GM23338 (cell line): ENCODE measurements at regions not wholly inside any gene's neighbourhood (a gene's known extent, or its start where the extent isn't known, plus 50 kb on each side); places are given as distances from the start of the nearest gene placed in this dataset.

ENCODE experiments used
- EZH2 ChIP-seq: fragments of 200-600 bp; sonication (generic); IDR thresholded peaks from one replicate; pipeline ENCODE4 v1.8.0; 2017; ENCODE audit warnings: antibody characterized with exemption, mild to moderate bottlenecking, low read depth; ENCODE audit not compliant: unreplicated experiment
- JUNB ChIP-seq: IDR thresholded peaks from one replicate; pipeline ENCODE4 v1.6.1; 2016; ENCODE audit warnings: antibody characterized with exemption; ENCODE audit not compliant: unreplicated experiment
- POLR2AphosphoS5 ChIP-seq: IDR thresholded peaks from 2 replicates; pipeline ENCODE4 v1.6.1; 2016; ENCODE audit warnings: antibody characterized with exemption, low read depth
- TF ChIP-seq, protein P1 (sequence below), 2 experiments: fragments of 200-600 bp in 1 of 2; sonication (generic) in 1 of 2; conservative IDR thresholded peaks; 2 replicates each; pipeline versions ENCODE4 v1.5.1 to v1.6.1; 2016 to 2017; ENCODE audit warnings: antibody characterized with exemption in 2 of 2, low read depth in 2 of 2, mild to moderate bottlenecking in 2 of 2, moderate library complexity in 1 of 2
- TF ChIP-seq, protein P2 (sequence below): IDR thresholded peaks from one replicate; pipeline ENCODE4 v1.6.1; 2018; ENCODE audit warnings: antibody characterized with exemption; ENCODE audit not compliant: unreplicated experiment

DNA sequence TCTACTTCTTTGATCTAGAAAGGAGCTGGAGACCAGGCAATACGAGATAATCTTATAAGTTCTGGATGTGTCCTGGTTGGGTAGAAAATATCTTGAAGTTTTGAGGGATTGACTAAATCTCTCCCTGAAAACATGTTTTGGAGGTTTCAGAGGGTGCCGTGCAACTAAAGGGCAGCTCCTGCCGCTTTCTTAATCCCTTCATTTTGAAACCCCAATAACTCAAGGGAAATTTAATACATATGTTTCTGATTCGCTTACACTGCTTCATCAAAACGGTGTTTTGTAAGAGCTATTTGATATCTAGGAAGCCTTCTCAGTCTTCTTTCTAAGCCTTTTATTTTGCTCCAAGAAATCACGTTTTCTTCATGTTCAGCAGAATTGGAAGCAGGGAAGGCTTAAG, 129.0 kb downstream of the ASCL1 start:
- TF ChIP-seq, protein P1, sequence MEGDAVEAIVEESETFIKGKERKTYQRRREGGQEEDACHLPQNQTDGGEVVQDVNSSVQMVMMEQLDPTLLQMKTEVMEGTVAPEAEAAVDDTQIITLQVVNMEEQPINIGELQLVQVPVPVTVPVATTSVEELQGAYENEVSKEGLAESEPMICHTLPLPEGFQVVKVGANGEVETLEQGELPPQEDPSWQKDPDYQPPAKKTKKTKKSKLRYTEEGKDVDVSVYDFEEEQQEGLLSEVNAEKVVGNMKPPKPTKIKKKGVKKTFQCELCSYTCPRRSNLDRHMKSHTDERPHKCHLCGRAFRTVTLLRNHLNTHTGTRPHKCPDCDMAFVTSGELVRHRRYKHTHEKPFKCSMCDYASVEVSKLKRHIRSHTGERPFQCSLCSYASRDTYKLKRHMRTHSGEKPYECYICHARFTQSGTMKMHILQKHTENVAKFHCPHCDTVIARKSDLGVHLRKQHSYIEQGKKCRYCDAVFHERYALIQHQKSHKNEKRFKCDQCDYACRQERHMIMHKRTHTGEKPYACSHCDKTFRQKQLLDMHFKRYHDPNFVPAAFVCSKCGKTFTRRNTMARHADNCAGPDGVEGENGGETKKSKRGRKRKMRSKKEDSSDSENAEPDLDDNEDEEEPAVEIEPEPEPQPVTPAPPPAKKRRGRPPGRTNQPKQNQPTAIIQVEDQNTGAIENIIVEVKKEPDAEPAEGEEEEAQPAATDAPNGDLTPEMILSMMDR (conservative IDR thresholded peaks at IDR 0.05; ENCODE audit: low read depth in 2 of 2) = no peak
- no peak for TF ChIP-seq EZH2
- no peak for TF ChIP-seq POLR2AphosphoS5
- TF ChIP-seq JUNB = no peak
- TF ChIP-seq, protein P2, sequence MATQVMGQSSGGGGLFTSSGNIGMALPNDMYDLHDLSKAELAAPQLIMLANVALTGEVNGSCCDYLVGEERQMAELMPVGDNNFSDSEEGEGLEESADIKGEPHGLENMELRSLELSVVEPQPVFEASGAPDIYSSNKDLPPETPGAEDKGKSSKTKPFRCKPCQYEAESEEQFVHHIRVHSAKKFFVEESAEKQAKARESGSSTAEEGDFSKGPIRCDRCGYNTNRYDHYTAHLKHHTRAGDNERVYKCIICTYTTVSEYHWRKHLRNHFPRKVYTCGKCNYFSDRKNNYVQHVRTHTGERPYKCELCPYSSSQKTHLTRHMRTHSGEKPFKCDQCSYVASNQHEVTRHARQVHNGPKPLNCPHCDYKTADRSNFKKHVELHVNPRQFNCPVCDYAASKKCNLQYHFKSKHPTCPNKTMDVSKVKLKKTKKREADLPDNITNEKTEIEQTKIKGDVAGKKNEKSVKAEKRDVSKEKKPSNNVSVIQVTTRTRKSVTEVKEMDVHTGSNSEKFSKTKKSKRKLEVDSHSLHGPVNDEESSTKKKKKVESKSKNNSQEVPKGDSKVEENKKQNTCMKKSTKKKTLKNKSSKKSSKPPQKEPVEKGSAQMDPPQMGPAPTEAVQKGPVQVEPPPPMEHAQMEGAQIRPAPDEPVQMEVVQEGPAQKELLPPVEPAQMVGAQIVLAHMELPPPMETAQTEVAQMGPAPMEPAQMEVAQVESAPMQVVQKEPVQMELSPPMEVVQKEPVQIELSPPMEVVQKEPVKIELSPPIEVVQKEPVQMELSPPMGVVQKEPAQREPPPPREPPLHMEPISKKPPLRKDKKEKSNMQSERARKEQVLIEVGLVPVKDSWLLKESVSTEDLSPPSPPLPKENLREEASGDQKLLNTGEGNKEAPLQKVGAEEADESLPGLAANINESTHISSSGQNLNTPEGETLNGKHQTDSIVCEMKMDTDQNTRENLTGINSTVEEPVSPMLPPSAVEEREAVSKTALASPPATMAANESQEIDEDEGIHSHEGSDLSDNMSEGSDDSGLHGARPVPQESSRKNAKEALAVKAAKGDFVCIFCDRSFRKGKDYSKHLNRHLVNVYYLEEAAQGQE = no peak
